K562 (cell line): ENCODE measurements at regions not wholly inside any gene's neighbourhood (a gene's known extent, or its start where the extent isn't known, plus 50 kb on each side); places are given as distances from the start of the nearest gene placed in this dataset.

Experiments used
- BRCA1 ChIP-seq, 2 experiments: fragments of 450-650 bp in 1 of 2; sonication (generic) in 1 of 2; formaldehyde crosslinking in 1 of 2; IDR thresholded peaks; 2 replicates each; pipeline versions ENCODE4 v1.5.0 to v1.6.1; 2017 to 2020; ENCODE audit warnings: mild to moderate bottlenecking in 1 of 2, missing genetic modification reagents in 1 of 2
- GATA2 ChIP-seq: sonication (generic); formaldehyde crosslinking; IDR thresholded peaks from 2 replicates; pipeline ENCODE4 v1.4.0; 2020; ENCODE audit warnings: mild to moderate bottlenecking, missing genetic modification reagents
- NFE2L1 ChIP-seq: fragments of 450-650 bp; IDR thresholded peaks from 2 replicates; pipeline ENCODE4 v1.6.1; 2016; ENCODE audit warnings: missing genetic modification characterization, low read depth, mild to moderate bottlenecking, missing compliant biosample characterization, moderate library complexity, borderline replicate concordance
- NR3C1 ChIP-seq: sonication (generic); formaldehyde crosslinking; IDR thresholded peaks from 2 replicates; pipeline ENCODE4 v1.8.1; 2022; ENCODE audit warnings: missing genetic modification reagents
- NRF1 ChIP-seq, 2 experiments: fragments of 450-650 bp; IDR thresholded peaks in 1 of 2; conservative IDR thresholded peaks in 1 of 2; 2 replicates each; pipeline ENCODE4 v1.6.1; 2014; ENCODE audit warnings: mild to moderate bottlenecking in 2 of 2
- POLR2A ChIP-seq: fragments of 450-650 bp; conservative IDR thresholded peaks from 2 replicates; pipeline ENCODE4 v1.6.1; 2016
- PRMT5 ChIP-seq: sonication (generic); formaldehyde crosslinking; IDR thresholded peaks from 2 replicates; pipeline ENCODE4 v1.5.0; 2020; ENCODE audit warnings: missing genetic modification reagents
- SMARCE1 ChIP-seq: fragments of 450-650 bp; IDR thresholded peaks from 2 replicates; pipeline ENCODE4 v1.7.1; 2016; ENCODE audit warnings: mild to moderate bottlenecking
- ZNF146 ChIP-seq: IDR thresholded peaks from one replicate; pipeline ENCODE4 v1.6.1; 2018; ENCODE audit warnings: missing compliant biosample characterization; ENCODE audit not compliant: unreplicated experiment
- TF ChIP-seq, protein P1 (sequence below), 2 experiments: fragments of 450-650 bp; IDR thresholded peaks; 2 replicates each; pipeline ENCODE4 v1.6.1; 2016
- TF ChIP-seq, protein P2 (sequence below): sonication (generic); formaldehyde crosslinking; IDR thresholded peaks from 2 replicates; pipeline ENCODE4 v1.8.0; 2022; ENCODE audit warnings: missing genetic modification reagents, mild to moderate bottlenecking, borderline replicate concordance
- TF ChIP-seq, protein P3 (sequence below), 3 experiments: IDR thresholded peaks in 2 of 3; conservative IDR thresholded peaks in 1 of 3; 2 replicates each; pipeline ENCODE4 v1.5.1; 2011 to 2012; ENCODE audit warnings: low read length in 3 of 3, mild to moderate bottlenecking in 3 of 3, control low read depth in 2 of 3, improper control_type of control experiment in 1 of 3, inconsistent platforms in 1 of 3, low read depth in 1 of 3, mixed read lengths in 1 of 3, moderate library complexity in 1 of 3; ENCODE audit not compliant: insufficient read depth in 2 of 3

DNA sequence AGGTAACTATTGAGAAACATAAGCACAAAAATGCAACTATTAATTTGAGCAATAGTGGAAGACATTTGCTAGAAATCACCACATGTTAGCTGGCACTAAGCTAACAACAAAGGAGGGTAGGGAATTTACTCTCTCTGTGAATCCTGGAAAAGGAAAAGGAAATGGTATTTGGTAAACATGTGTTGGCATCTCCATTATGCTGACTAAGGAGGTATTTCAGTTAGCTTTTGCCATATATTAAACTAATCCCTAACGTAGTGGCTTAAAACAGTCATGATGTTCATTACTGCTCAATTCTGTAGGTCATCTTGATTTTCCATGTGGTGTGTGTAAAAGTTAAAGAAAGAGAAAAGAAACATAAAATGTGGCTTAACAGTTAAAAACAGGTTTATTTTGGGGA, 1686.5 kb upstream of the PCDH7 start:
- TF ChIP-seq NRF1 (conservative IDR thresholded peaks at IDR 0.05 in 1 of 2, IDR thresholded peaks at IDR 0.05 in 1 of 2) (no peak), PRMT5 (CRISPR knock-in tag) (no peak), GATA2 (CRISPR knock-in tag) (no peak), POLR2A (no peak), NR3C1 (CRISPR knock-in tag) (no peak), BRCA1 (IDR thresholded peaks at IDR 0.05) (no peak), BRCA1 (CRISPR knock-in tag; IDR thresholded peaks at IDR 0.05) (no peak), SMARCE1 (no peak), NFE2L1 (tag) (no peak), ZNF146 (CRISPR knock-in tag) (no peak)
- TF ChIP-seq, protein P1, sequence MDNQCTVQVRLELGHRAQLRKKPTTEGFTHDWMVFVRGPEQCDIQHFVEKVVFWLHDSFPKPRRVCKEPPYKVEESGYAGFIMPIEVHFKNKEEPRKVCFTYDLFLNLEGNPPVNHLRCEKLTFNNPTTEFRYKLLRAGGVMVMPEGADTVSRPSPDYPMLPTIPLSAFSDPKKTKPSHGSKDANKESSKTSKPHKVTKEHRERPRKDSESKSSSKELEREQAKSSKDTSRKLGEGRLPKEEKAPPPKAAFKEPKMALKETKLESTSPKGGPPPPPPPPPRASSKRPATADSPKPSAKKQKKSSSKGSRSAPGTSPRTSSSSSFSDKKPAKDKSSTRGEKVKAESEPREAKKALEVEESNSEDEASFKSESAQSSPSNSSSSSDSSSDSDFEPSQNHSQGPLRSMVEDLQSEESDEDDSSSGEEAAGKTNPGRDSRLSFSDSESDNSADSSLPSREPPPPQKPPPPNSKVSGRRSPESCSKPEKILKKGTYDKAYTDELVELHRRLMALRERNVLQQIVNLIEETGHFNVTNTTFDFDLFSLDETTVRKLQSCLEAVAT (IDR thresholded peaks at IDR 0.05), result no peak
- TF ChIP-seq, protein P2, sequence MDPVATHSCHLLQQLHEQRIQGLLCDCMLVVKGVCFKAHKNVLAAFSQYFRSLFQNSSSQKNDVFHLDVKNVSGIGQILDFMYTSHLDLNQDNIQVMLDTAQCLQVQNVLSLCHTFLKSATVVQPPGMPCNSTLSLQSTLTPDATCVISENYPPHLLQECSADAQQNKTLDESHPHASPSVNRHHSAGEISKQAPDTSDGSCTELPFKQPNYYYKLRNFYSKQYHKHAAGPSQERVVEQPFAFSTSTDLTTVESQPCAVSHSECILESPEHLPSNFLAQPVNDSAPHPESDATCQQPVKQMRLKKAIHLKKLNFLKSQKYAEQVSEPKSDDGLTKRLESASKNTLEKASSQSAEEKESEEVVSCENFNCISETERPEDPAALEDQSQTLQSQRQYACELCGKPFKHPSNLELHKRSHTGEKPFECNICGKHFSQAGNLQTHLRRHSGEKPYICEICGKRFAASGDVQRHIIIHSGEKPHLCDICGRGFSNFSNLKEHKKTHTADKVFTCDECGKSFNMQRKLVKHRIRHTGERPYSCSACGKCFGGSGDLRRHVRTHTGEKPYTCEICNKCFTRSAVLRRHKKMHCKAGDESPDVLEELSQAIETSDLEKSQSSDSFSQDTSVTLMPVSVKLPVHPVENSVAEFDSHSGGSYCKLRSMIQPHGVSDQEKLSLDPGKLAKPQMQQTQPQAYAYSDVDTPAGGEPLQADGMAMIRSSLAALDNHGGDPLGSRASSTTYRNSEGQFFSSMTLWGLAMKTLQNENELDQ (CRISPR knock-in tag), result no peak
- TF ChIP-seq, protein P3, sequence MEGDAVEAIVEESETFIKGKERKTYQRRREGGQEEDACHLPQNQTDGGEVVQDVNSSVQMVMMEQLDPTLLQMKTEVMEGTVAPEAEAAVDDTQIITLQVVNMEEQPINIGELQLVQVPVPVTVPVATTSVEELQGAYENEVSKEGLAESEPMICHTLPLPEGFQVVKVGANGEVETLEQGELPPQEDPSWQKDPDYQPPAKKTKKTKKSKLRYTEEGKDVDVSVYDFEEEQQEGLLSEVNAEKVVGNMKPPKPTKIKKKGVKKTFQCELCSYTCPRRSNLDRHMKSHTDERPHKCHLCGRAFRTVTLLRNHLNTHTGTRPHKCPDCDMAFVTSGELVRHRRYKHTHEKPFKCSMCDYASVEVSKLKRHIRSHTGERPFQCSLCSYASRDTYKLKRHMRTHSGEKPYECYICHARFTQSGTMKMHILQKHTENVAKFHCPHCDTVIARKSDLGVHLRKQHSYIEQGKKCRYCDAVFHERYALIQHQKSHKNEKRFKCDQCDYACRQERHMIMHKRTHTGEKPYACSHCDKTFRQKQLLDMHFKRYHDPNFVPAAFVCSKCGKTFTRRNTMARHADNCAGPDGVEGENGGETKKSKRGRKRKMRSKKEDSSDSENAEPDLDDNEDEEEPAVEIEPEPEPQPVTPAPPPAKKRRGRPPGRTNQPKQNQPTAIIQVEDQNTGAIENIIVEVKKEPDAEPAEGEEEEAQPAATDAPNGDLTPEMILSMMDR (IDR thresholded peaks at IDR 0.05 in 2 of 3, conservative IDR thresholded peaks at IDR 0.05 in 1 of 3; ENCODE audit: insufficient read depth in 2 of 3, low read depth in 1 of 3, low read length in 3 of 3), result no peak
